Activated CD8-positive, alpha-beta T cell treated with anti-CD3 and anti-CD28 coated beads for 36 hours (primary cell): ENCODE measurements at regions not wholly inside any gene's neighbourhood (a gene's known extent, or its start where the extent isn't known, plus 50 kb on each side); places are given as distances from the start of the nearest gene placed in this dataset.

ENCODE experiments used
- ATAC-seq: fragments of 200-7000 bp; cut with Tn5 transposase; one replicate; pipeline ENCODE4 v1.10.0; 2021; ENCODE audit warnings: mild to moderate bottlenecking, moderate library complexity
- CTCF ChIA-PET: fragments of 350-600 bp; sonication (Branson Sonifier 250); formaldehyde crosslinking; loops from one replicate; lab custom pipeline; 2021; ENCODE audit warnings: antibody characterized with exemption; lab: Charles Lee
- POLR2A ChIA-PET: fragments of 350-600 bp; sonication (Branson Sonifier 250); formaldehyde crosslinking; loops from one replicate; lab custom pipeline; 2021; ENCODE audit warnings: antibody characterized with exemption; lab: Charles Lee
- DNase-seq: peaks from one replicate; pipeline ENCODE4 v3.0.0-alpha.2; 2020
- H3K27ac Mint-ChIP-seq: one replicate; pipeline ENCODE4 v1.8.0; 2021; ENCODE audit warnings: mild to moderate bottlenecking, mixed read lengths
- H3K27me3 Mint-ChIP-seq: one replicate; pipeline ENCODE4 v1.8.0; 2021; ENCODE audit warnings: mixed read lengths
- H3K36me3 Mint-ChIP-seq: one replicate; pipeline ENCODE4 v1.8.0; 2021; ENCODE audit warnings: low read depth, mixed read lengths
- H3K4me1 Mint-ChIP-seq: one replicate; pipeline ENCODE4 v1.8.0; 2021; ENCODE audit warnings: low read depth, mixed read lengths
- H3K4me3 Mint-ChIP-seq: one replicate; pipeline ENCODE4 v1.8.0; 2021; ENCODE audit warnings: mild to moderate bottlenecking, moderate library complexity, mixed read lengths
- H3K9me3 Mint-ChIP-seq: one replicate; pipeline ENCODE4 v1.8.0; 2021; ENCODE audit warnings: mixed read lengths
- CTCF ChIP-seq: fragments of 200-600 bp; IDR thresholded peaks from one replicate; pipeline ENCODE4 v1.8.0; 2022; ENCODE audit warnings: antibody characterized with exemption, mild to moderate bottlenecking
- intact Hi-C: fragments of 100-400 bp; cut with micrococcal nuclease; formaldehyde crosslinking; loops from one replicate; pipeline ENCODE4 v1.10.0; 2022

- H3K9me3 Mint-ChIP-seq = no peaks in the 10 kb centered on the region
- POLR2A ChIA-PET = no interaction called here
- H3K4me1 Mint-ChIP-seq = no peaks in the 10 kb centered on the region
- H3K27ac Mint-ChIP-seq = no peak overlapping the region
- intact Hi-C loops = no loop called here
- no peaks in the 10 kb centered on the region for H3K36me3 Mint-ChIP-seq
- CTCF ChIA-PET = no interaction called here
- no peak for ATAC-seq
- TF ChIP-seq CTCF = no peak
- DNase-seq = no peak
- H3K27me3 Mint-ChIP-seq = peaks cover 9% of the 10 kb centered on the region
- no peak overlapping the region for H3K4me3 Mint-ChIP-seq
Observed at GRCh38 chr3:8197384-8197783, 304.2 kb upstream of the LMCD1 start.

GRCh38 chr3:8198605-8199004, 303.0 kb upstream of the LMCD1 start:
- Mint-ChIP-seq H3K4me1 (no peaks in the 10 kb centered on the region), H3K9me3 (no peaks in the 10 kb centered on the region), H3K36me3 (no peaks in the 10 kb centered on the region), H3K4me3 (no peak overlapping the region), H3K27me3 (peaks cover 9% of the 10 kb centered on the region), H3K27ac (no peak overlapping the region)
- CTCF ChIA-PET = no interaction called here
- POLR2A ChIA-PET = no interaction called here
- TF ChIP-seq CTCF = no peak
- intact Hi-C loops = no loop called here
- ATAC-seq = no peak
- no peak for DNase-seq

- no peak for TF ChIP-seq CTCF
- no peaks in the 10 kb centered on the region for H3K36me3 Mint-ChIP-seq
- peaks cover 7% of the 10 kb centered on the region for H3K27me3 Mint-ChIP-seq
- no peak overlapping the region for H3K4me3 Mint-ChIP-seq
- ATAC-seq (no peak), DNase-seq (no peak)
- H3K4me1 Mint-ChIP-seq = no peaks in the 10 kb centered on the region
- H3K9me3 Mint-ChIP-seq = no peaks in the 10 kb centered on the region
- intact Hi-C loops = no loop called here
- ChIA-PET POLR2A (no interaction called here), CTCF (interaction anchor here (1.3 kb wide), 1 partner anchor 39 kb away, joined by 3 read pairs; no protein-coding TSS in a partner anchor)
- no peak overlapping the region for H3K27ac Mint-ChIP-seq
Observed at GRCh38 chr3:8200996-8201395, 300.6 kb upstream of the LMCD1 start.

GRCh38 chr3:8201886-8202285, 299.7 kb upstream of the LMCD1 start:
- H3K4me1 Mint-ChIP-seq = no peaks in the 10 kb centered on the region
- DNase-seq = no peak
- no peak overlapping the region for H3K4me3 Mint-ChIP-seq
- intact Hi-C loops = no loop called here
- no peaks in the 10 kb centered on the region for H3K9me3 Mint-ChIP-seq
- H3K36me3 Mint-ChIP-seq = no peaks in the 10 kb centered on the region
- CTCF ChIA-PET = interaction anchor here (1.3 kb wide), 1 partner anchor 38 kb away, joined by 3 read pairs; no protein-coding TSS in a partner anchor
- peaks cover 6% of the 10 kb centered on the region for H3K27me3 Mint-ChIP-seq
- POLR2A ChIA-PET = no interaction called here
- no peak for ATAC-seq
- H3K27ac Mint-ChIP-seq = no peak overlapping the region
- no peak for TF ChIP-seq CTCF

GRCh38 chr3:8204331-8204730, 297.3 kb upstream of the LMCD1 start:
- H3K36me3 Mint-ChIP-seq = no peaks in the 10 kb centered on the region
- H3K9me3 Mint-ChIP-seq = no peaks in the 10 kb centered on the region
- H3K27ac Mint-ChIP-seq = no peak overlapping the region
- no peak for TF ChIP-seq CTCF
- ChIA-PET CTCF (no interaction called here), POLR2A (no interaction called here)
- intact Hi-C loops = no loop called here
- ATAC-seq (no peak), DNase-seq (no peak)
- H3K4me1 Mint-ChIP-seq = no peaks in the 10 kb centered on the region
- H3K4me3 Mint-ChIP-seq = no peak overlapping the region
- peaks cover 4% of the 10 kb centered on the region for H3K27me3 Mint-ChIP-seq
